ENCODE measurements at regions not wholly inside any gene's neighbourhood (a gene's known extent, or its start where the extent isn't known, plus 50 kb on each side); places are given as distances from the start of the nearest gene placed in this dataset.

- Histone ChIP-seq H3K36me3 (no peaks in the 10 kb centered on the region), H3K27ac (no peak overlapping the region), H3K27me3 (no peaks in the 10 kb centered on the region), H3K4me1 (ENCODE audit: control insufficient read depth in 1 of 2, insufficient read depth in 1 of 2, low read depth in 1 of 2, low read length in 1 of 2) (no peaks in the 10 kb centered on the region), H3K9me3 (no peaks in the 10 kb centered on the region), H3K4me3 (ENCODE audit: low read depth in 1 of 2, low read length in 1 of 2) (no peak overlapping the region)
- TF ChIP-seq, protein P1, sequence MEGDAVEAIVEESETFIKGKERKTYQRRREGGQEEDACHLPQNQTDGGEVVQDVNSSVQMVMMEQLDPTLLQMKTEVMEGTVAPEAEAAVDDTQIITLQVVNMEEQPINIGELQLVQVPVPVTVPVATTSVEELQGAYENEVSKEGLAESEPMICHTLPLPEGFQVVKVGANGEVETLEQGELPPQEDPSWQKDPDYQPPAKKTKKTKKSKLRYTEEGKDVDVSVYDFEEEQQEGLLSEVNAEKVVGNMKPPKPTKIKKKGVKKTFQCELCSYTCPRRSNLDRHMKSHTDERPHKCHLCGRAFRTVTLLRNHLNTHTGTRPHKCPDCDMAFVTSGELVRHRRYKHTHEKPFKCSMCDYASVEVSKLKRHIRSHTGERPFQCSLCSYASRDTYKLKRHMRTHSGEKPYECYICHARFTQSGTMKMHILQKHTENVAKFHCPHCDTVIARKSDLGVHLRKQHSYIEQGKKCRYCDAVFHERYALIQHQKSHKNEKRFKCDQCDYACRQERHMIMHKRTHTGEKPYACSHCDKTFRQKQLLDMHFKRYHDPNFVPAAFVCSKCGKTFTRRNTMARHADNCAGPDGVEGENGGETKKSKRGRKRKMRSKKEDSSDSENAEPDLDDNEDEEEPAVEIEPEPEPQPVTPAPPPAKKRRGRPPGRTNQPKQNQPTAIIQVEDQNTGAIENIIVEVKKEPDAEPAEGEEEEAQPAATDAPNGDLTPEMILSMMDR (IDR thresholded peaks at IDR 0.05): no peak
Measured at GRCh38 chr7:17583786-17584185, 285.3 kb downstream of the AHR start.

DNA sequence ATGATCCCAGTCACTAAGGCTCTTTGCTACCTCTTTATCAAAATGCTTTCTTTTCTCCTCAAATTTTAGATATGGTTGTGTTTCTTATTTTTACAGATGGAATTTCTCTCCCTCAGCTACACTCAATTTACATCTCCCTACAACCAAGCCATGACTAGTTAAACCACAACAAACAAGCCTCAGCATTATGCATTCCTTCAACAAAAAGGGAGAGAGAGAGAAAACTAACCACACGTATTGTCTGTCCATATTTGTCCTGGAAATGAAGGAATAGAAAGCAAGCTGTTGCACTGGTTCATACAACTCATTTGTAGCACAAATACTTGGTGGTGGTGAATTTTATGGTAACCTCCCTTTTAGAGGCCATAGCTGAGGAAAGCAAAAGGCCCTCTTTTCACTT lies 286.4 kb downstream of the AHR start:
- Histone ChIP-seq H3K4me1 (ENCODE audit: control insufficient read depth in 1 of 2, insufficient read depth in 1 of 2, low read depth in 1 of 2, low read length in 1 of 2) (no peaks in the 10 kb centered on the region), H3K36me3 (no peaks in the 10 kb centered on the region), H3K27ac (no peak overlapping the region), H3K9me3 (no peaks in the 10 kb centered on the region), H3K4me3 (ENCODE audit: low read depth in 1 of 2, low read length in 1 of 2) (no peak overlapping the region), H3K27me3 (no peaks in the 10 kb centered on the region)
- TF ChIP-seq, protein P1 (IDR thresholded peaks at IDR 0.05): no peak

- H3K4me3 ChIP-seq (ENCODE audit: low read depth in 1 of 2, low read length in 1 of 2): no peak overlapping the region
- TF ChIP-seq, protein P1 (IDR thresholded peaks at IDR 0.05): no peak
- no peak overlapping the region for H3K27ac ChIP-seq
- H3K27me3 ChIP-seq: no peaks in the 10 kb centered on the region
- H3K36me3 ChIP-seq: no peaks in the 10 kb centered on the region
- H3K9me3 ChIP-seq: no peaks in the 10 kb centered on the region
- no peaks in the 10 kb centered on the region for H3K4me1 ChIP-seq (ENCODE audit: control insufficient read depth in 1 of 2, insufficient read depth in 1 of 2, low read depth in 1 of 2, low read length in 1 of 2)
Measured at GRCh38 chr7:17586711-17587110, 288.3 kb downstream of the AHR start.

GRCh38 chr7:17588730-17589129 lies 290.3 kb downstream of the AHR start:
- Histone ChIP-seq H3K27ac (no peak overlapping the region), H3K36me3 (no peaks in the 10 kb centered on the region), H3K9me3 (no peaks in the 10 kb centered on the region), H3K4me3 (ENCODE audit: low read depth in 1 of 2, low read length in 1 of 2) (no peak overlapping the region), H3K4me1 (ENCODE audit: control insufficient read depth in 1 of 2, insufficient read depth in 1 of 2, low read depth in 1 of 2, low read length in 1 of 2) (no peaks in the 10 kb centered on the region), H3K27me3 (no peaks in the 10 kb centered on the region)
- TF ChIP-seq, protein P1 (IDR thresholded peaks at IDR 0.05): no peak

DNA sequence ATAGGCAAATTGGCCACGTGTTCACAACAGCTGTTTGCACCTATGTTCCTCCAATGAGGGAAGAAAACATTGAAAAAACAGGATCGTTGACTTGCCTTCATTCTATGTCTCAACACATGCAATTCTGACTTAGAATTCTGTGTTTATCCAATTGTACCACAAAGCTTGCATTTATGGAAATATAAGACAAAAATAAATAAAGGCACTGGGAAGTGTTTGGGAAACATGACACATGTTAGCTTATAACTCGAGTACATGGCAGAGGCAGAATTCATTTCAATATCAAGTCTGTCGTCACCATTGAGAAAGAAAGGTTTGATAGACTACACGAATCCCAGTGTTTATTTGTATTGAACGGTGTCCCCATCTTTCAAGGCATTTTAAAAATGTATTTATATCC lies 291.2 kb downstream of the AHR start:
- Histone ChIP-seq H3K27me3 (no peaks in the 10 kb centered on the region), H3K9me3 (no peaks in the 10 kb centered on the region), H3K4me1 (ENCODE audit: control insufficient read depth in 1 of 2, insufficient read depth in 1 of 2, low read depth in 1 of 2, low read length in 1 of 2) (no peaks in the 10 kb centered on the region), H3K4me3 (ENCODE audit: low read depth in 1 of 2, low read length in 1 of 2) (no peak overlapping the region), H3K36me3 (no peaks in the 10 kb centered on the region), H3K27ac (no peak overlapping the region)
- TF ChIP-seq, protein P1 (IDR thresholded peaks at IDR 0.05): no peak

DNA sequence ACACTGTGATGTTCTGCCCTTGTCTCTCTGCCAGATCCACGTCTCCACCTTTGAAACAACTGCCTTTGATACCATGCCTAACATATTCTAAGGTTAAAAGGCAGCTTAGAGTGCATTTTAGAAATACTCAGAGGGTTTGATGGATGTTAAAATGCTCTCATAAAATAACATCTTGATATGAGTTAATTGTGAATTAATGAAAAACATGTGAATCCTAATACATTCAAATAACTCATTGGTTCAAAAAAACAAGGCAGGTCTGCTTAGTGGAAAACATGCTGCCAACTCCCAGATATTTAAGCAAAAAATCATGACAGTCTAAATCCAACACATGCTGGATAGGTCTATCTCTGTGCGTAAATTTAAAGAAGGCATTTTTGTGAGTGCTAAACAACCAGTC lies 291.8 kb downstream of the AHR start:
- no peak overlapping the region for H3K27ac ChIP-seq
- H3K9me3 ChIP-seq: no peaks in the 10 kb centered on the region
- no peaks in the 10 kb centered on the region for H3K27me3 ChIP-seq
- H3K36me3 ChIP-seq: no peaks in the 10 kb centered on the region
- TF ChIP-seq, protein P1 (IDR thresholded peaks at IDR 0.05): no peak
- H3K4me3 ChIP-seq (ENCODE audit: low read depth in 1 of 2, low read length in 1 of 2): no peak overlapping the region
- no peaks in the 10 kb centered on the region for H3K4me1 ChIP-seq (ENCODE audit: control insufficient read depth in 1 of 2, insufficient read depth in 1 of 2, low read depth in 1 of 2, low read length in 1 of 2)
